ENCODE measurements at regions not wholly inside any gene's neighbourhood (a gene's known extent, or its start where the extent isn't known, plus 50 kb on each side); places are given as distances from the start of the nearest gene placed in this dataset.
"Not testable (repeated sequence)": the region's sequence is repeated elsewhere in the genome, so short reads cannot be mapped to it uniquely, and the experiment has no call there.

DNA sequence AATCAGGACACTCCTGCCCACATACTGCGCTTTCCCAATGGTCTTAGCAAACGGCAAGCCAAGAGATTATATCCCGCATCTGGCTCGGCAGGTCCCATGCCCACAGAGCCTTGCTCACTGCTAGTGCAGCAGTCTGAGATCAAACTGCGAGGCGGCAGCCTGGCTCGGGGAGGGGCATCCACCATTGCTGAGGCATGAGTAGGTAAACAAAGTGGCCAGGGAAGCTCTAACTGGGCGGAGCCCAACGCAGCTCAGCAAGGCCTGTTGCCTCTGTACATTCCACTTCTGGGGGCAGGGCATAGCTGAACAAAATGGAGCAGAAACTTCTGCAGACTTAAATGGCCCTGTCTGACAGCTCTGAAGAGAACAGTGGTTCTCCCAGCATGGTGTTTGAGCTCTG is 77.5 kb downstream of the ELAPOR2 start:
- H3K79me2 ChIP-seq (ENCODE audit: insufficient read depth); in situ Hi-C loops (cut with MboI); H3K4me3 ChIP-seq; H3K9me2 ChIP-seq (ENCODE audit: insufficient read depth); H3K27ac ChIP-seq; H3K4me1 ChIP-seq (ENCODE audit: insufficient read depth); H3F3A ChIP-seq (ENCODE audit: insufficient read depth); H3K4me2 ChIP-seq (ENCODE audit: unreplicated experiment); H3K36me3 ChIP-seq (ENCODE audit: low read depth); H3K9ac ChIP-seq; H4K20me1 ChIP-seq (ENCODE audit: insufficient read depth); H3K27me3 ChIP-seq (replicated peaks; ENCODE audit: insufficient read depth); H3K9me3 ChIP-seq (ENCODE audit: low read depth); H2AFZ ChIP-seq; DNase-seq: not testable (repeated sequence)
- 67 to 72% methylated on average over 9 of the region's 9 CpGs for WGBS, 2 experiments (ENCODE audit: low coverage in 1 of 2, low lambda C conversion rate in 2 of 2, missing lambda C conversion rate in 2 of 2)

DNA sequence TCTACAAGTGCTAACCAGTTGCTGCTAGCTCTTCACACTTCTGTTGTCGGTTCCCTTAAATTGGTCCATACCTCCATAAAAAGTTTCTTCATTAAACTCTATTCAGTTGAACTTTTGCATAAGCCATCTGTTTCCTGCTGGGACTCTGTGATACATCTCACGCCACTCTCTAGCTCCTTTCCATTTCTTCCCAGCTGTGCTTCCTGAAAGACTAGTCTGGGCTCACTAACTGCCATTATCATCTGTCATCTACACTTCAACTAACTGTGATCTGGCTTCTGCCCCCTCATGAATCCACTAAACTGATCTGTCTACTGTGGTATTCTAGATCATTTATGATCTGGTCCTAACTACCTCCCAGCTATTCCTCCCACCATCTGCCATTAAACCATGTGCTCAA is 78.3 kb downstream of the ELAPOR2 start:
- H4K20me1 ChIP-seq (ENCODE audit: insufficient read depth) = no peaks in the 10 kb centered on the region
- DNase-seq = no peak
- H3K27me3 ChIP-seq (replicated peaks; ENCODE audit: insufficient read depth) = no peaks in the 10 kb centered on the region
- no peaks in the 10 kb centered on the region for H3K79me2 ChIP-seq (ENCODE audit: insufficient read depth)
- no peaks in the 10 kb centered on the region for H3K36me3 ChIP-seq (ENCODE audit: low read depth)
- no peaks in the 10 kb centered on the region for H3F3A ChIP-seq (ENCODE audit: insufficient read depth)
- TF ChIP-seq EZH2phosphoT487 (IDR thresholded peaks at IDR 0.05; ENCODE audit: insufficient read depth, low read depth) (no peak), EZH2 (IDR thresholded peaks at IDR 0.05; ENCODE audit: insufficient read depth, poor library complexity, severe bottlenecking) (no peak)
- H3K4me3 ChIP-seq = no peak overlapping the region
- H3K9me2 ChIP-seq (ENCODE audit: insufficient read depth) = no peaks in the 10 kb centered on the region
- 55 to 64% methylated on average over 2 of the region's 2 CpGs for WGBS, 2 experiments (ENCODE audit: low coverage in 1 of 2, low lambda C conversion rate in 2 of 2, missing lambda C conversion rate in 2 of 2)
- no peak overlapping the region for H3K27ac ChIP-seq
- no peak overlapping the region for H2AFZ ChIP-seq
- H3K4me2 ChIP-seq (ENCODE audit: unreplicated experiment) = no peak overlapping the region
- no peak overlapping the region for H3K9ac ChIP-seq
- no peaks in the 10 kb centered on the region for H3K4me1 ChIP-seq (ENCODE audit: insufficient read depth)
- in situ Hi-C loops (cut with MboI) = no loop called here
- no peaks in the 10 kb centered on the region for H3K9me3 ChIP-seq (ENCODE audit: low read depth)

DNA sequence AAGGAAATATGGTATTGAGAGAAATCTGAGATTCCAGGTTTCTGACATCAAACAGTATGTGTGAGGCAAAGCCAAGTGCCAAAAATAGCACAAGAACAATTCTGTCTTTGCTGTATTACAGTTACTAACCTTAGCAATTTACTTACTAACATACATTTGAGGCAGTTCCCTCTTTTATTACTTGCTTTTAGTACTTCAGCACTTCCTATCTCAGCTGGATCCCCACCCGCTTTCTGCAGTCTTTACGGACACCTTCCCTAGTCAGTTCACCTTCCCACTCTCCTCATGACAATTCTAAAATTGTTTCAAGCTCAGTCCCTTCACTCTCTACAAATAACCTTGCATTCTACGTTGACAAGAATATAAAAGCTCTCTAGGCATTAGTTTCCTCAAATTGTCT is 79.2 kb downstream of the ELAPOR2 start:
- no peaks in the 10 kb centered on the region for H3F3A ChIP-seq (ENCODE audit: insufficient read depth)
- WGBS, 2 experiments (ENCODE audit: low coverage in 1 of 2, low lambda C conversion rate in 2 of 2, missing lambda C conversion rate in 2 of 2) = 51 to 66% methylated on average over 3 of the region's 3 CpGs
- H3K36me3 ChIP-seq (ENCODE audit: low read depth) = no peaks in the 10 kb centered on the region
- H3K27me3 ChIP-seq (replicated peaks; ENCODE audit: insufficient read depth) = no peaks in the 10 kb centered on the region
- no peak overlapping the region for H3K4me2 ChIP-seq (ENCODE audit: unreplicated experiment)
- H3K27ac ChIP-seq = no peak overlapping the region
- TF ChIP-seq EZH2phosphoT487 (IDR thresholded peaks at IDR 0.05; ENCODE audit: insufficient read depth, low read depth) (no peak), EZH2 (IDR thresholded peaks at IDR 0.05; ENCODE audit: insufficient read depth, poor library complexity, severe bottlenecking) (no peak)
- no peaks in the 10 kb centered on the region for H3K9me3 ChIP-seq (ENCODE audit: low read depth)
- in situ Hi-C loops (cut with MboI) = no loop called here
- no peak for DNase-seq
- H3K9me2 ChIP-seq (ENCODE audit: insufficient read depth) = no peaks in the 10 kb centered on the region
- H4K20me1 ChIP-seq (ENCODE audit: insufficient read depth) = no peaks in the 10 kb centered on the region
- no peaks in the 10 kb centered on the region for H3K79me2 ChIP-seq (ENCODE audit: insufficient read depth)
- H2AFZ ChIP-seq = no peak overlapping the region
- no peak overlapping the region for H3K4me3 ChIP-seq
- no peaks in the 10 kb centered on the region for H3K4me1 ChIP-seq (ENCODE audit: insufficient read depth)
- H3K9ac ChIP-seq = no peak overlapping the region

DNA sequence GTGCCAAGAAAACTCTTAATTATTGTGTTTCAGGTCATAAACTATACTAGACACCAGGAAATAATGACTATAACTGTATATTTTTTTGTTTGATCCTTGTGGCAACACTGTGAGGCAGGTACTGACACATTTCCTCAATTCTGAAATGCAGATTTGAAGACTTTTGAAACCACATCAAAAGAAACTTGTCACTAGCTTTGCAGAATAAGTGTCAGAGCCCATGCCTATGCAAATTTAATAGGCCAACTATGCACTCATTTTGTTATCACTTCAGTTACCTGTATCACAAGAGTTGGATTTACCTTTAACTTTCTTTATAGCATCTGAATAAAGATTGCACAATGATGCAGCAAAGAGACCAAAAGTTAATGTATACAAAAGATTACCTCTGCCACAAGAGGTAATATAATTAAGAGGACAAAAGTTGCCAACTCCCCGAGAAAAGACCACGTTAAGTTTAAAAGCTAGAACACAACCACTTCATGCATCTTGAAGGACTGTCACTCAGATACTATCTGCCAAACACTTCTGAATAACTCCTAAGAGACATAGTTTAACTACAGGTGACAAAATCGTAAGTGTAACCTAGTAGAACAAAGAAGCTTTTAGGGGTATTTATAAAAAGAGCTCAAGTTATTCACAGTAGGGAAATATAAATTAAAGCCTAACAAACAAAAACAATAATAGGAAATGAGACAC is 80.5 kb downstream of the ELAPOR2 start:
- H3K4me3 ChIP-seq = no peak overlapping the region
- H3K9me2 ChIP-seq (ENCODE audit: insufficient read depth) = no peaks in the 10 kb centered on the region
- H3K9me3 ChIP-seq (ENCODE audit: low read depth) = no peaks in the 10 kb centered on the region
- no peak overlapping the region for H3K4me2 ChIP-seq (ENCODE audit: unreplicated experiment)
- WGBS, 2 experiments (ENCODE audit: low coverage in 1 of 2, low lambda C conversion rate in 2 of 2, missing lambda C conversion rate in 2 of 2) = 44 to 53% methylated on average over 3 of the region's 3 CpGs
- H3K27ac ChIP-seq = no peak overlapping the region
- in situ Hi-C loops (cut with MboI) = no loop called here
- DNase-seq = no peak
- no peaks in the 10 kb centered on the region for H3K27me3 ChIP-seq (replicated peaks; ENCODE audit: insufficient read depth)
- no peaks in the 10 kb centered on the region for H4K20me1 ChIP-seq (ENCODE audit: insufficient read depth)
- no peaks in the 10 kb centered on the region for H3K36me3 ChIP-seq (ENCODE audit: low read depth)
- no peak overlapping the region for H3K9ac ChIP-seq
- H2AFZ ChIP-seq = no peak overlapping the region
- no peaks in the 10 kb centered on the region for H3K4me1 ChIP-seq (ENCODE audit: insufficient read depth)
- H3F3A ChIP-seq (ENCODE audit: insufficient read depth) = no peaks in the 10 kb centered on the region
- no peak for TF ChIP-seq EZH2phosphoT487 (IDR thresholded peaks at IDR 0.05; ENCODE audit: insufficient read depth, low read depth)
- TF ChIP-seq EZH2 (IDR thresholded peaks at IDR 0.05; ENCODE audit: insufficient read depth, poor library complexity, severe bottlenecking) = no peak
- no peaks in the 10 kb centered on the region for H3K79me2 ChIP-seq (ENCODE audit: insufficient read depth)

DNA sequence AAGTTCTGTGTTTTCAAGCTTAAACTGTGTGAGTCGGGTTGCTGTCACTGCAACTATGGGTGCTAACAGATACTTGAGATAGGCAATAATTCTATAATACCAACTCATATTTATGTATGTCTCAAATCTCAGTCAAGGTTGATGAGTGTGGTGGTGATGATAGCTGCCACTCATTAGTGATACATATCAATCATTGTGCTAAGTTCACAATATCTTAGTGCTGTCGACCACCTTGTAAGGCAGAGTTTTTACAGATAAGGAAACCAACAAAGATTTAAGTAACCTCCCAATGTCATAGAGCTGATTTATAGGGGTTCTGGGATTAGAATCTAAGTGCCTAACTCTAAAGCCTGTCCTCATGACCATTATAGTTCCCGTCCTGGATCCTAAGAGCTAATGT is 82.5 kb downstream of the ELAPOR2 start:
- no peaks in the 10 kb centered on the region for H3K9me3 ChIP-seq (ENCODE audit: low read depth)
- H3K9ac ChIP-seq = no peak overlapping the region
- no peaks in the 10 kb centered on the region for H3K27me3 ChIP-seq (replicated peaks; ENCODE audit: insufficient read depth)
- H3K4me2 ChIP-seq (ENCODE audit: unreplicated experiment) = no peak overlapping the region
- no peak for TF ChIP-seq EZH2phosphoT487 (IDR thresholded peaks at IDR 0.05; ENCODE audit: insufficient read depth, low read depth)
- no peak for TF ChIP-seq EZH2 (IDR thresholded peaks at IDR 0.05; ENCODE audit: insufficient read depth, poor library complexity, severe bottlenecking)
- in situ Hi-C loops (cut with MboI) = no loop called here
- H3F3A ChIP-seq (ENCODE audit: insufficient read depth) = no peaks in the 10 kb centered on the region
- H3K4me3 ChIP-seq = no peak overlapping the region
- DNase-seq = no peak
- no peaks in the 10 kb centered on the region for H3K4me1 ChIP-seq (ENCODE audit: insufficient read depth)
- 65 to 69% methylated on average over 3 of the region's 3 CpGs for WGBS, 2 experiments (ENCODE audit: low coverage in 1 of 2, low lambda C conversion rate in 2 of 2, missing lambda C conversion rate in 2 of 2)
- H2AFZ ChIP-seq = no peak overlapping the region
- H3K9me2 ChIP-seq (ENCODE audit: insufficient read depth) = no peaks in the 10 kb centered on the region
- H3K36me3 ChIP-seq (ENCODE audit: low read depth) = no peaks in the 10 kb centered on the region
- H3K27ac ChIP-seq = no peak overlapping the region
- H4K20me1 ChIP-seq (ENCODE audit: insufficient read depth) = no peaks in the 10 kb centered on the region
- no peaks in the 10 kb centered on the region for H3K79me2 ChIP-seq (ENCODE audit: insufficient read depth)
